Neutrophil (primary cell): ENCODE measurements at regions not wholly inside any gene's neighbourhood (a gene's known extent, or its start where the extent isn't known, plus 50 kb on each side); places are given as distances from the start of the nearest gene placed in this dataset.

ENCODE experiments used
- H3K27ac ChIP-seq: fragments of 200-600 bp; sonication (generic); 2 replicates; pipeline ENCODE4 v1.5.1; 2016; ENCODE audit warnings: mild to moderate bottlenecking, moderate library complexity
- H3K27me3 ChIP-seq: fragments of 200-600 bp; sonication (generic); 2 replicates; pipeline ENCODE4 v1.6.0; 2016; ENCODE audit warnings: mild to moderate bottlenecking
- H3K36me3 ChIP-seq: fragments of 200-600 bp; sonication (generic); 2 replicates; pipeline ENCODE4 v1.5.1; 2017
- H3K4me1 ChIP-seq, 2 experiments: fragments of 200-600 bp in 1 of 2; sonication (generic) in 1 of 2; 1 replicate in 1 of 2; 2 replicates in 1 of 2; pipeline versions ENCODE4 v1.5.1 to v1.6.1; 2013 to 2016; ENCODE audit warnings: low read depth in 1 of 2, low read length in 1 of 2, mild to moderate bottlenecking in 1 of 2, moderate library complexity in 1 of 2; ENCODE audit not compliant: control insufficient read depth in 1 of 2, insufficient read depth in 1 of 2
- H3K4me3 ChIP-seq, 2 experiments: fragments of 200-600 bp in 1 of 2; sonication (generic) in 1 of 2; 1 replicate in 1 of 2; 2 replicates in 1 of 2; pipeline ENCODE4 v1.5.1; 2013 to 2016; ENCODE audit warnings: low read depth in 1 of 2, low read length in 1 of 2, mild to moderate bottlenecking in 1 of 2, moderate library complexity in 1 of 2
- H3K9me3 ChIP-seq: fragments of 200-600 bp; sonication (generic); 2 replicates; pipeline ENCODE4 v1.5.1; 2016
- CTCF ChIP-seq: fragments of 200-600 bp; sonication (generic); IDR thresholded peaks from 2 replicates; pipeline ENCODE4 v1.5.1; 2016; ENCODE audit warnings: antibody characterized with exemption

DNA sequence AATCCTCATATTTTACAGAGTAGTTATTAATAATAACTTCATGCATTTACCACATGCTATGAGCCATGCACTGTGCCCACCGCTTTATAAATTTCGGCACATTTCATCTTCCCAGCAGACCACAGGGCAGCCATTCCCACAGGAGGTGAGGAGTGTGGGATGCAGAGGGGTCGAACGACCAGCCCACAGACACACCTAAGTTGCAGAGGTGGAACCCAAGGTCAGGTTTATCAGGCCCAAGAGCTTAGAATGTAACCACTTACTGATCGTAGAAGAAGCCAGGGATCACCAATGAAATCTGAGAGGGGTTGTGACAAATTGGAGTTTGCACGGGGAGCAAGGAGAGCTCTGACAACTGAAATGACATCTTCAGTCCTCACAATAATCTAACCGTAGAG lies 303.0 kb upstream of the MSX2 start:
- Histone ChIP-seq H3K36me3 (no peaks in the 10 kb centered on the region), H3K27ac (no peak overlapping the region), H3K9me3 (no peaks in the 10 kb centered on the region), H3K4me1 (no peaks in the 10 kb centered on the region), H3K4me3 (no peak overlapping the region), H3K27me3 (peaks cover 54% of the 10 kb centered on the region)
- no peak for TF ChIP-seq CTCF

- no peaks in the 10 kb centered on the region for H3K4me1 ChIP-seq
- H3K27ac ChIP-seq = no peak overlapping the region
- H3K4me3 ChIP-seq = no peak overlapping the region
- no peaks in the 10 kb centered on the region for H3K9me3 ChIP-seq
- H3K27me3 ChIP-seq = peaks cover 53% of the 10 kb centered on the region
- no peaks in the 10 kb centered on the region for H3K36me3 ChIP-seq
- TF ChIP-seq CTCF = no peak
Observed at GRCh38 chr5:174423558-174423957, 300.8 kb upstream of the MSX2 start.

DNA sequence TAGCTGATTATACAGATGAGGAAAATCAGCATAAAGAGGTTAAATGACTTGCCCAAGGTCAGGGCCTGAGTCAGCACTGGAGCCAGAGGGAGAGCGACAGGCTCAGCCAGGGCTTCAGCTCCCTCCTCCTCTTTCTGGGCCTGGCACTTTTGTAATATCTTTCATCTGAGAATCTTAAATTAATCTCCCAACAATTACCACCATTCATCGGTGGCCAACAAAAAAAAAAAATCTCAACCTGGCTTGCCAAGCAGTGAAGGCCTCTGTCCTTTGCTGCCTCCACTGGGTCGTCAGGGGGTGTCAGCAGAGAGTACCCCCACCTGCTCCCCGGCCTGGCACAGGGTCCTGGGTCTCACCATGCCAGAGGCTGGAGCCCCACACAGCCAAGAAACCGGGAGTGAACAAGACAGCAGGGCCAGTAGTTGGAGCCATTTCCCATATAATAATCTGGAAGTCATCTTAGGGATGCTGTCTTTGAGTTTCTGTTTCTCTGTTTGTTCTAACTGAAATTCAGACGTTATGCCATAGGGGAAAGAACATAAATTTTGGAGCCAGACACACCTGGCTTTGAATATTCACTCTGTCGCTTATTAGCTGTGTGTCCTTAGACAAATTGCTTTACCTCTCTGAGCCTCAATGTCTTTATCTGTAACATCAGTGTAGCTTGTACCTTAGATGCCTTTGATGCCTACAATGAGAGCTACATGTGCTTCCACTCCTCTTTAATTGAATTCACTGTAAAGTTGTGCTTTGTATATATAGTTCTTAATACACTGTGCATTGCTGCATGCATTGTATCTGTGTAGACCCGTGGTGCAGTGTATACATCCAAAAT lies 299.9 kb upstream of the MSX2 start:
- no peak overlapping the region for H3K4me3 ChIP-seq
- H3K4me1 ChIP-seq = no peaks in the 10 kb centered on the region
- no peaks in the 10 kb centered on the region for H3K36me3 ChIP-seq
- H3K27me3 ChIP-seq = peaks cover 48% of the 10 kb centered on the region
- no peak for TF ChIP-seq CTCF
- H3K9me3 ChIP-seq = no peaks in the 10 kb centered on the region
- H3K27ac ChIP-seq = no peak overlapping the region

- no peaks in the 10 kb centered on the region for H3K4me1 ChIP-seq
- no peak for TF ChIP-seq CTCF
- no peaks in the 10 kb centered on the region for H3K36me3 ChIP-seq
- peaks cover 48% of the 10 kb centered on the region for H3K27me3 ChIP-seq
- H3K4me3 ChIP-seq = no peak overlapping the region
- no peaks in the 10 kb centered on the region for H3K9me3 ChIP-seq
- H3K27ac ChIP-seq = no peak overlapping the region
Observed at GRCh38 chr5:174425271-174425963, 299.0 kb upstream of the MSX2 start.

- no peaks in the 10 kb centered on the region for H3K4me1 ChIP-seq
- no peak overlapping the region for H3K4me3 ChIP-seq
- no peaks in the 10 kb centered on the region for H3K9me3 ChIP-seq
- H3K27me3 ChIP-seq = peaks cover 43% of the 10 kb centered on the region
- H3K36me3 ChIP-seq = no peaks in the 10 kb centered on the region
- H3K27ac ChIP-seq = no peak overlapping the region
- TF ChIP-seq CTCF = no peak
Observed at GRCh38 chr5:174425964-174426290, 298.5 kb upstream of the MSX2 start.
